Hypothalamus (tissue), 51 donors: ENCODE measurements at regions not wholly inside any gene's neighbourhood (a gene's known extent, or its start where the extent isn't known, plus 50 kb on each side); places are given as distances from the start of the nearest gene placed in this dataset.
A peak's percentile ranks its signal among the peaks of the same experiment; 100 is the strongest.

Experiments used
- DNase-seq, 51 donors: peaks; one replicate each; lab custom pipeline; 2025; lab: John Stamatoyannopoulos, UW

DNA sequence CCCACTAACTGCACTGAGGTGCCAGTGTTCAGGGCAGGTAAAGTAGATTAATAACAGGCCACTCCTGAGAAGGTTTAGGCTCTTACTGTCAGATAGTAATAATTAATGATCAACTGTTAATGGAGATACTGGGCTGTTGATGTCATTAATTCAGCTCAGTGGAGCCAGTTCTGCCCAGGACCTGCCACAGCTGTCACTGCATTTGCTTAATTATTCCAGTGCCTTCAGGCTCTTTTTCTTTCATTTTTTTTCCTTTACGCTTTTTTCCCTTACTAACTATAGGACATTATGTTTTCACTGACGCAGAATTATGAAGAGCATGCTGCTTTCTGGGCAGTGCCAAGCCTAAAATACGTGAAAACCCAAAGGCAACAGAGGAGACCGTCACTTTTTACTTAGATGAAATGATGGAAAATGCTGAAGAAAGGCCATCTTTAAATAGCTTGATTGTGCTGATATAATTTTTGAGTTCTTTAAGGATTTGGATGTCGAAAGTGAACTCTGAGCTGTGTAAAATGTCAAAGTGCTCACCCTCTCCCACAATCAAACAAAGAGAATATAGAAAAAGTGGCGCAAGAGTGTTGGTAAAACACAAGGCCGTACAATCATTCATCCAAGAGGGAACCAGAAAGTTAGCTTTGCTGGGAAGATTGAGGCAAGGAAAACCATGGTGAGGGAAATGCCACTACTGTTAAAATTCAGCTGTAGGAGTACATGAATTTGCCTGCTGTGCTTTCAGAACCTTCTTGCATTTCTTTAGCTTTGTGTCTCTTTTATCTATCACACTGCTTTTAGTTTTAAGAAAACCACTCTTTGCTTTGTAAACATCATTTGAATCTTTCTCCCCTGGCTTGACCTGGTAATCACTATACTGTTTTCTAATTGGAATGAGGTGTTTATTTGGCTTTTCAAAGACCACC is 192.0 kb upstream of the ZEB2 start:
- no peak for DNase-seq

DNA sequence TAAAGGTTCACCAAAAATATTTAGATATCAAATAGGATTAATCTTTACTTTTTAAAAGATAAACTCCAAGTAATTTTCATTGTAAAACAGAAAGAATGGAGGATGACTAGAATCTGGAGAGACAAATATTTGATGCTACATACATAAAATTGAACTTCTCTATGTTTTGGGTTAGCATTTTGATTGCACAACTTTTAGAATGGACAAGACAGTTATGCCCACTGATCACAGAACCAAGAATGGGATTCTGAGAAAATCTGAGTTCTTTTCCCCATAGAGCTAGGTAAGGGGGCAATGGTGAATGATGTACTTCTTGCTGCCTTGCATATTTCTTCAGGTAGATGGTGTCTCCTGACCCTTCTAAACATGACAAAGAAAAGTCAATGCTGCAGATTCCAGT is 191.2 kb upstream of the ZEB2 start:
- DNase-seq = no peak

DNA sequence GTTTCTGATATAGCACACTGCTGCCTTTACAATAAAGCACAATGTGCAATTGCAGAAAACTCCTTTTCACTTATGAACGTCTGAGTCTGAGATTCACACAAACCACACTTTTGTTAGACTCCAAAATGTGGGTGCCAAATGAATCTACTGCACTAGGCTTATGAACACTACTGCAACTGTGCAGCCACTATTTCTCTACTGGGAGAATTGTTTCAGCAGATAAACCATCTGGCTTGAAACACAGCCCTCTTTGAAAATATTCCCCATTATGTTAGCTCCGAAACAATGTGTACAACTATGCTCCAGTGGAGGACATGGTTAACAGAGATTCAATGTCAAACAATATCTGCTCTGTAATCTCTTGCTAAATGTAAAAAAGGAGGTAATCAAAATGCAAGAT is 188.7 kb upstream of the ZEB2 start:
- peak in 17 of 51 donors; percentile 1 to 85 (median 23) for DNase-seq

DNA sequence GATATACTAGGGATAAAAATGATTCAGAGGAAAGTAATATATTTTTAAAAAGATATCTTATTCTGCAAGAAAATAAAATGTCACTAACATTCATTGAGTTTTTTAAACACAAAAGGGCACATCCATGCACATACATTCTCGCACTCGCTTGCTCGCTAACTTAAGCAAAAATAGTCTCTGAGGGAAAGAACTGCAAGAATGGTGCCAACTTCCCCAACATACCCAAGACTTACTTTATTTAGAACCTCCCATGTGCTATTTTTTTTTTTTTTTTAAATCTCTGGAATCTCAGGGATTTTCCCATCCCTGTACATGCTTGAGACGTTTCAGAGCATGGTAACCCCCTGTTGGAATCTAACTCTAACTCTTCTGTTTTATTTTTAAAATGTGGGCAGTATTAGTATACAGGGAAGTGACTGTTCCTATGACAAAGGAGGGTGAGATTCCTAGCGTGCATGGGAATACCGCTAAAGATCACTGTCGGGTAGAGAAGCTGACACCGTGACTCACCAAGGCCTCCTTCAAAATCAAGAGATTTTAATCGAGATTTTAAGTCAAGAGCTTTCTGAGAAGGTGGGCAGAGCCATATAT is 187.9 kb upstream of the ZEB2 start:
- peak in 1 of 51 donors; percentile 26 for DNase-seq

DNA sequence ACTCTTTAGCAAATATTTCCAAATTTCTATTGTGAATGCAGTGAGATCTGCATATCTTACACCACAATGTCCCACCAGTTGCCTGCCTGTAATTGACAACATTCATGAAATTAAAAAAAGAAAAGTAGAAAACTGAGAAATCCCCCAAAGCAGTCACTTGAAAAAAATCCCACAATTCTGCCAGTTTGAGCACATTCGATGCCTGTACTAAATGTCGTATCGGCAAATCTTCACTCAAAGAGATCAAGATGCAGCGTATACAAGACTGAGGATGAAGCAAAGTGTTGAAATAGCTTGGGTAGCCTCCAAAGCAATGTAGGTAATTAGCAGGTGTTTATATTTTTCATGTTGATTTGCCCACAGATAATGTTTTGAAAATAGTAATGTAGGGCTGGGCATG is 186.7 kb upstream of the ZEB2 start:
- DNase-seq = no peak

DNA sequence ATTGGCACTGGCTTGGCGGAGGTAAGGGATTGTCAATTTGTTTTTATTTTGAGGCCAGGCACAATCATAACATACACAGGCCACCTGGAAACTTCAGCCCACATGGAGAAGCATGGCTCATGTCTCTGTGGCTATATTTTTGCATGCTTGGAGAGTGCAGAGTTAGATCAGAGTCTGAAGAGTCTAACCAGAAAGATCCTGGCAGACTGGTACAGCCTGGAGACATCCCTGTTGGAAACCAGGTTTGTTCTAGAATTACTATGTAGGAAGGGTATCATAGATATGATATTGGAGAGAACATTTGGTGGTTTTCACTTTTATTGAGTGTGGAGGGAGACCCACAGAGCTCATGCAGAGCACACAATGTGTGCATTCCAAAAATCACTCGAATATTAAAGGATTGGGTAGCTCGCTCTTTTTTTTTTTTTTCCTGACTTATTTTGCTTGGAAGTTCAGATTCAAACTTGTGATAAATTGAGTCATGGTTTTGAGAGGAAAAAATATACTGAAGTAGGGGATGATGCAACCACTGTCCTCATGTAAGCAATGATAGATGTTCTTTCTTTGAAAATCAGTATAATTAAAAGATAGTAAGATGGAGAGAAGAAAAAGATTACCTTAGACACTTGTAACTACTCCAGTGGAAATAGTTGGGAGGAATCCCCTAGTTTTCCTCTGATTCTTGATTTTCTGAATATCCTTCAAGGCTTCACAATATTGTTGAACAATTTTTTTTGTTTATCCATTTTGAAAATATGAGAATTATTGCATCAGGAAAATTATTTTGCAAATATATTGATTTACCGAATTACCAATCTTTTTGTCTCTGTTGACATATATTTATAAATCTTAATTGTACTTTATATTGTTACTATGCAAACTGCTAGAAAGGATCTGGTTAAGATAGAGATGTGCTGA is 185.7 kb upstream of the ZEB2 start:
- no peak for DNase-seq

DNA sequence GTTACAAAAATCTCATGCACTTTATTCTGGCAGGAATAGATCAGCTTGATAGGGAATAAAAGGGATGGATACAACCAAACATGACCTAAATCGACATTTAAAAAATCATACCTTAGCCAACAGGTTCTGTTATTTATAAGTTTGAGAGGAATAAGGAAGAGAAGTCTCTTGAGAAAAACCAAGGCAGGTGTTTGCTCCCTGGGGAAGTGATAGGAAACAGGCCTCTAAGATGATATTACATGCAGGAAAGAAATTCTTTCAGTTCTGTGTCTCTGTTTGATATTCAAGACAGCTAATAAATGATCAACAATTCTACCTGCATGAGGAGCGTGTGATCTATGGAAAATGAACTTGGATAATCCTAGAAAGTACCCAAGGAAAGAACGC is 184.8 kb upstream of the ZEB2 start:
- DNase-seq = no peak

DNA sequence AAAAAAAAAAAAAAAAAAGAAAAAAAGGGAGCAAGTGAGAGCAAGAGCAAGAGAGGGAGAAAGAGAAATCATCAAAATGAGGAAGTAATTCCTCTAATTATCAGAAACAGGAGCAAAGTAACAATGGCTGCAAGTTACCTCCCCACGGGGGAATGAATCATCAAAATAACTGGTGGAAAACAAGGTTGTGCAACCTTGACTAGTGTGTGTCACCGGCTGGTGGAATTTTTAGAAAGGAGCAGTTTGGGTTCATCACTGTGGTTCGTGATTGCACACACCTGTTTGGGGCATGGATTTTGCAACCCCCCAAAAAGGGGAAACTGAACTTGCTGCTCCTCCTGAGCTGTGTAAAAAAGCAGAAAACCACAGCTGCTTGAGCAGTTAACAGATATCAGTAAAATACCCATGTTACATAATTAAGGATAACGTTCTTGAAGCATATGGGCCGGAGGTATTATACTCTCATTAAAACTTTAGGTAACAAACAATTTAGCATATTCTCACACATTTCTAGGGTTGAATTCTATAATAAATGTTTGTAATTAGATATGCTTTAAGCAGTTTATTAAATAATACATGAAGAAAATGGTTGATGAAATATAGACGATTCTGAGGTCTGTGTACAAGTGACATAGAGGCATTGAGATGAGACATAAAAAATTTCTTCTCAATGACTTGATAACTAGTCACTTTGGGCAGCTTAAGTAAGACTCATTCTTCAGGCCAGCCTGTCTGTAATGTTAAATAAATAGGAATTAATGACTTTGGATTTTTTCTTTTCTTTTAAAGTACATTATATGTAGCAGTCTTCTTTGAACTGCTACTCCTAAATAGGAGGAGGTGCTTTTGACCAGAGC is 184.2 kb upstream of the ZEB2 start:
- peak in 3 of 51 donors; percentile 2 to 9 (median 2) for DNase-seq

DNA sequence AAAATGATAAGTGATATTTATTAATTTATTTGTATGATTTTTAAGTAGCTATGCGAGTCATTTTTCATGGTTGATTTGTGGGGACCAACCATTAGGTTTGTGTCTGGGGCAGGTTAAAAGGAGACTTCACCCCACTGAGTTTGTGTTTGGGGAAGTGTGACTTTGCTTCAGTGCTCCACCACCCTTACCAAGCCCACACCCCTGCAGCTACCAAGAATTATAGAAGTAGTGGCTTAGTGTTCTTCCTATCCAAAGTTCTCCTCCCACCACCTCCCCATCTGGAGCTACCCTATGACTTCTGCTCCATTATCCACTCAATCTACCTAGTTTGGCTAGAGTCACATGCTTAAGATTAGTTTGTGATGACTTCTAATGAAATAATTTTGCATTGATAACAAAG is 182.1 kb upstream of the ZEB2 start:
- no peak for DNase-seq

DNA sequence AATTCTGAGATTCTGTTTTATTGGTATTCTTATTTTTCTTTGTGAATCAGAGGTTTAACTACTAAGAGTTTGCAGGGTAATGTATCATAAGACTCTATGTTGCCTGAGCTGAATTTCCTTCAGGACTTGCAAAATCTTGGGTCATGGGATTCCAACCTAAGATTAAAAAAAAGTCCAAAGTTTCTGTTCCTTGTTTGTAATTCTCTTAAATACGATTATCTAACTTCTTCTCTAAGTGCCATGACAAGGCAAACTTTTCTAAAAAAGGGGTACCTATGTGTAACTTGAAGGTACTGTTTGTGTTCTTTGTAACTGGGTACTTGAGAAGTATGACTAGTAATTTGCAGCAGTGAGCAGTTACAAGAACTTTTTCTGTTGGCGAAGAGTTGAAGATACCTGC is 181.3 kb upstream of the ZEB2 start:
- DNase-seq = no peak

DNA sequence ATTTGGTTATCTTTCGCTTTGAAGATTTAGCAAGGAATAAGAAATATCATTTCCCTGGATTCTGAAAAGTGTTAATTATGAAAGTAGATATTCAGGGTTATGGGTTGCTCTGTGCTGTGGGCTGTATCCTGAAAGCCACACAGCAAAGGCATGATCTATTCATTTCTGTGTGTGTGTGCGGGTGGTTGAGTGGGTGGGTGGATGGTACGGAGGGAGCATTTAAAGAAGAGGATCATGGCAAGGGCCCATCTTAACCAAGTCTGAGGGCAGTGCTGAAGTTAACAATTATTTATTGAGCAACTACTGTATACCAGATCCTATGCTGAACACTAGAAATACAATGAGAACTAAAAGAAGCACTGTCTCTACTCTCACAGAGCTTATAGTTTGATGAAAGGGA is 178.2 kb upstream of the ZEB2 start:
- DNase-seq = no peak

DNA sequence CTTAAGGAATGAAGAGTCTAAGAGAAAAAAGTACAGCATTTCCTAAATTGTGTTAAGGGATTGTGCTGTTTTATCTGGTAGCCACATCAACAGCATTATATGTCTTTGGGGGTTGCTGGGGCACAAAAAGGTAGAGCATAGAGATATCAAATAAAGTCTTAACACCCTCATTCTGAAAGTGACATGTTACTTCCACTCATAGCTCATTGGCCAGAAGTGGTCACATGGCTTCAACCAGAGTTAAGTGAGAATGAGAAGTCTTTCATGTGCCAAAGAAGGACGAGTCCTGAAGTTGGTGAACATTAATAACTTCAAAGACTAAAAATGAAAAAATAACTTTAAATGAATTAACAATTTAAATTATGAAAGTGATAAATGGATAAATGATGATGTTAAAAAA is 175.7 kb upstream of the ZEB2 start:
- DNase-seq = no peak

DNA sequence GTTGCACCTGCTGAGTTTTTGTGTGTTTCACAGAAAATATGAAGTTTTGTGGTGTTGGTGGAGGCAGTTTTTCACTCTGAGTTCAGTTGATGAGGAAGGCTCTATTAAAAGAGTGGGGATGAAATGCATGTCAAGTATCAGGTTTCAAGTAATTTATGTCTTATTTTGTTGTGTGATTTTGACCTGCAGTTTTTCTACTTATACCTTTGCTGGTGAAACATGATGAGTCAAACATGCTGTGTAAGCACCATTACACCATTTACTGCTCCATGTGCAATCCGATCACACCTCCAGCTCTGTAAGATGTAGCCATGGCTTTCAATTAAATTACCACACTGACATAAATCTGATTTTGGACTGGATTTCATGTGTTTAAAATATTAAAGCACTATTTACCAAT is 174.5 kb upstream of the ZEB2 start:
- no peak for DNase-seq

DNA sequence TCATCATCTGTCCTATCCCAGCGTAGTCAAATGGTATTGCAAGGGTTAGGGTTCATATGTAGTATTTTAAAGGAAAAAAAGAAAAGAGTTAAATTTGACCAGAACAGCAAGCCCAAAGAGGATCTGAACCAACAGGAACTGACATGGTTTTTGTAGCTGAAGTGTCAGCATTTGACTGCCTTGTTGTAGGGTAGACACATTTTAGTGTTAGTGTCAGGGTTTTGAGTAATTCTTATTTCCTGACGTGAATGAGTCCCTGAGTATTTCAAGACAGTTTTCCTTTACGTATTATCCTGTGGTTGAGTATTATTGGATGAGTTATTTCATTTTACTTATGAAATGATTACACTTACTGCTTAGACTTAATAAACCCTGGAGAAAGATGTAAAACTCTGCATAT is 173.3 kb upstream of the ZEB2 start:
- no peak for DNase-seq

DNA sequence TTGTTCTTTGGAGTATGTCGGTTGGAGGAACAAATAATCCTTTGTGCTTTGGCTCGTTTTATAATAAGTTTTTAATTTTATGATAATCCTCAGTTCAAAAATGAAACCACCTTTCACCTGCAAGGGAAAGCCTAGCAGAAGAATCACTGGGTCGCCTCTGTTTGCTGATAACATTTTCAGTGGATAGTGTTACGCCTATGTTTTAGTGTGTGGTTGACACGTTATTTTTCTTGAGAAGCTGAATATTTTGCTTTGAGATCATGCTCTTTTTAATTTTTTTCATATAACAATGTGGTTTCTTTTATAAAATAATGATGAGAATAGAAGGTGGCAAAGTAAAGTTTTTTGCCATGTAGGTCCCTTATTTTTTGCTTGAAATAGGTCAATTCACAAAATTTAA is 172.7 kb upstream of the ZEB2 start:
- DNase-seq = no peak

DNA sequence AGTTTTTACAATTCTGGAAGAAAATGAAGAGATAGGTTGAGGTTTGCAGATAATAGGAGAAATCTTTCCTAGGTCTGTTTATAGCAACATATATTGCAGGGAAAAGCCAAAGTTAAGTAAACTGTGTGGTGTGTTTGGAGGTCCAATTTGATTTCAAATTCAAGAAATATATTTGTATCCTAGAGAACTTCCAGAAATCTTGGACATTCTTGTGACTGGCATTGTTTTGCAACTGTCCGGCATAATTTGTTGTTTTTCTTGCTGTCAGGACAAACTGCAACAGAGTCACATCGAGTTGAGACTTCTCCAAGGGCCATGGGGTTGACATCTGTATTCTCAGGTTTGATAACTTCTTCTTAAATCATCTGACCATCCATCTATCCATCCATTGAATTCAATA is 170.9 kb upstream of the ZEB2 start:
- DNase-seq = no peak

DNA sequence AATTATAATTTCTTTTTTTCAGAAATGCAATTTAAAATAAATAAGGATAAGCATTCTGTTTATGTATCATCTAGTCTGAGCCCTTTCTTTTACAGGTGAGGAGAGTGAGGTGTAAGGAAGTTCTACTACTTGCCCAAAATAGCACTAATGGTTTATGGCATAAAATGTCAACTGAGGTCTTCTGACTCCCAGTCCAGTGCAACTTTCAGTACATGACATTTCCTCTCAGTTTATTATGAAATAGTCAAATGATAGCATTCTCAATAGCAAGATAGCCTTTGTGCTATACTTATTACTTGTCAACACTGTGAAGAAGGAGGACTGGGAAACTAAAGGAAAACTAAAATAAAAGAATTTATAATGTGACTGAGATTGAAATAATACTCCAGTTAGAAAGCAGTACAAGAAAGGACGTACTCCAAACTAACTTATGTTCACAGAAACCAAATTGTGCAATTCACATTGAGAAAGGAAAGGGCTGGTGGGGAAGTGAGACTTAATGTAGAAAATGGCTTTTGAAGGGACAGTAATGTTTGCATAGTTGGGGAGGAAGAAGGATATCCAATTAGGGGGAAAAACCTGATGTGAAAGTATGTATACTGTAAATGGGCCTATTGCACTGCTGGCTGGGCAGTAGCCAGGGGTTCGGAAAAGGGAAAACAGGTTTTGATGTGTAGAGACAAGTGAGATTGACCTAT is 166.7 kb upstream of the ZEB2 start:
- DNase-seq = no peak

DNA sequence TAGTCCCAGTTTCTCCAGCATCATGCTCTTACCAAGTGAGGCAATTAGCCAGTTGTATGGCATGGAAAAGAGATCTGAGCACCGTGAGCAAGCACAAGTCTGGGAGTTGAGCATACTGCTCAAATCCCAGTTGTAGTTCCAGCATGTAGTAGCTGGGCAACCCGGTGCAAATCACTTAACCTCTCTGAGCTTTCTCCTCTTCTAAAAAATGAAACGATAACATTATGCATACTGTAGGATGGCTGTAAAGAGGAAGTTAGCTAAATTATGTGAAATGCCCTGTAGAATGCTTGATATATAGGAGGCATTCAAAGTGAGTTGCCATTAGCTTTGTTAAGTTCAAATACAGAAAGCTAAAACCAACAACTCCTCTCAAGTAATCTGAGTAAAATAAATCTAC is 164.0 kb upstream of the ZEB2 start:
- DNase-seq = no peak

DNA sequence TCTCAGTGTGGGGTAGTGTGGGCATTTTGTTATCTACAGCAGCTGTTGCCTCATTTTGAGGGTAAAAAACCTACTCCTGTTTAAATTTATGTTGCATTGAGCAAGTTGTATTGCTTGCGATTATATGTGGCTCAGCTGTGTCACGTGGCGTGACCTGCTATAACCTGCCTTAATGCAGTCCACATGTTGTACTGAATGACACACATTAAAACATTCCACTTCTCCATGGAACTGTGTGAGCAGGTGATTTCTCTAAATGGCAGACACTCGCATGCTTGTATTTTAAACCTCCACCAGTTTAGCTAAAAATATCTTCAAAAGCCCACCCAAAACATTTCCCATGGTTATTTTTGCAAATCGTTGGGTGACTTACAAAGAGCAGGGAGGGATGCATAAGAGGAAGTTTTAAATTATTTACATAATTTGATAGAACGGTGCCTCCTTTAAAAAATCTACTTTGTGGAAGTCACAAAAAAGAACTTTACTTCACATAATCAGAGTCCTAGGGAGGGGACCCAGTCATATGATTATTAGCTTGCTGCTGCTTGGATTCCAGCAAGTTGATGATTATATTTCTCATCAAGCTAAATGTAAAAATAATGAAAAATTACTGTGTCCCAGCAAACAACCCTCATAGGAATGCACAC is 163.3 kb upstream of the ZEB2 start:
- no peak for DNase-seq
